Right cardiac atrium (tissue), 5 donors: ENCODE measurements at regions not wholly inside any gene's neighbourhood (a gene's known extent, or its start where the extent isn't known, plus 50 kb on each side); places are given as distances from the start of the nearest gene placed in this dataset.
A peak's percentile ranks its signal among the peaks of the same experiment; 100 is the strongest.
"Not testable (repeated sequence)": the region's sequence is repeated elsewhere in the genome, so short reads cannot be mapped to it uniquely, and the experiment has no call there.

Experiments
- ATAC-seq, 2 donors: fragments of 200-7000 bp; cut with Tn5 transposase; one replicate each; pipeline versions ENCODE4 v1.8.0 to v1.9.1; 2020; ENCODE audit warnings: moderate library complexity in 2 of 2, mild to moderate bottlenecking in 1 of 2
- DNase-seq, 3 donors: peaks; one replicate each; pipeline ENCODE4 v3.0.0-alpha.2; 2020
- H3K27ac ChIP-seq: one replicate; pipeline ENCODE4 v1.5.1; 2013; ENCODE audit warnings: mild to moderate bottlenecking, low read length, control low read depth, moderate library complexity
- H3K27me3 ChIP-seq: one replicate; pipeline ENCODE4 v1.6.1; 2013; ENCODE audit not compliant: control insufficient read depth, insufficient read depth
- H3K4me1 ChIP-seq: one replicate; pipeline ENCODE4 v1.6.1; 2013; ENCODE audit warnings: low read length; ENCODE audit not compliant: control insufficient read depth, insufficient read depth
- H3K4me3 ChIP-seq: one replicate; pipeline ENCODE4 v1.5.1; 2013; ENCODE audit warnings: low read length, control low read depth
- H3K9me3 ChIP-seq: one replicate; pipeline ENCODE4 v1.6.1; 2013; ENCODE audit warnings: low read length; ENCODE audit not compliant: control insufficient read depth
- WGBS: extraction: QIAGEN DNeasy Blood & Tissue Kit; methylation state at CpG from one replicate; pipeline ENCODE4 v1.1.7; 2013; 5-methylcytosine and 5-hydroxymethylcytosine counted together
- intact Hi-C, 4 donors: fragments of 100-400 bp; cut with DNase I; formaldehyde crosslinking; loops; one replicate each; pipeline versions ENCODE4 v1.11.0 to v1.14.0; 2022 to 2023
- donor health status: healthy with polysubstance abuse.
- donor health status: DM: no; HTN: yes; CAD: no.
- donor health status: DM: no; HTN: no; CAD: no.
- donor health status: DM: no; HTN: yes; CAD: no; lungs with severe emphysema.
- donor health status: DM: yes; HTN: yes; CAD: no.

DNA sequence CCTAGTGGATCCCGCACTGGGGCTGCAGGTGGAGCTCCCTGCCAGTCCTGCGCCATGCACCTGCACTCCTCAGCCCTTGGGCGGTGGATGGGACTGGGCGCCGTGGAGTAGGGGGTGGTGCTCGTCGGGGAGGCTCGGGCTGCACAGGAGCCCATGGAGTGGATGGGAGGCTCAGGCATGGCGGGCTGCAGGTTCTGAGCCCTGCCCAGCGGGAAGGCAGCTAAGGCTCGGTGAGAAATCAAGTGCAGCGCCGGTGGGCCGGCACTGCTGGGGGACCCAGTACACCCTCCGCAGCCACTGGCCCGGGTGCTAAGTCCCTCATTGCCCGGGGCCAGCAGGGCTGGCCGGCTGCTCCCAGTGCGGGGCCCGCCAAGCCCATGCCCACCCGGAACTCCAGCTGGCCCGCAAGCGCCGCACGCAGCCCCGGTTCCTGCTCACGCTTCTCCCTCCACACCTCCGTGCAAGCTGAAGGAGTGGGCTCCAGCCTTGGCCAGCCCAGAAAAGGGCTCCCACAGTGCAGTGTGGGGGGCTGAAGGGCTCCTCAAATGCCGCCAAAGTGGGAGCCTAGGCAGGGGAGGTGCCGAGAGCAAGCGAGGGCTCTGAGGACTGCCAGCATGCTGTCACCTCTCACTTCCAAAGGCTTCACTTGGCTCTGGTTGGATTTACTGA is 342.5 kb downstream of the KCNN2 start:
- H3K4me3 ChIP-seq, intact Hi-C loops, H3K27ac ChIP-seq, H3K4me1 ChIP-seq, ATAC-seq, H3K27me3 ChIP-seq, H3K9me3 ChIP-seq, DNase-seq: not testable (repeated sequence)
- 92% methylated on average over 27 of the region's 31 CpGs for WGBS

DNA sequence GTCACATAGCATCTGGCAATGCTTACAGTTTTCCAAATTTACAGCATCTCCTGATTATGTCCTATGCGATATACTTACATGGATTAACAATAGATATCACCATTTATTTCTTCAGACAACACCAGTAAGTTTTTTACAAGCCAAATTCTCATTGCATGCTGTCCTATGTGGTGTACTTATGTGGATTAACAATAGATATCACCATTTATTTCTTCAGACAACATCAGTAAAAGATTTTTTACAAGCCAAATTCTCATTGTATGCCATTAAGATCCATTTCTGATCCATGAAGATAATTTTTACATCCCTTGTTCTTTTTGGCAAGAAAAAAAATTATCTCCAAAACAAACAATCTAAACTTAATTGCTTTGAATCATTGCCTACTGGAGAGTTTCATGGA is 340.9 kb downstream of the KCNN2 start:
- Histone ChIP-seq H3K9me3 (no peaks in the 10 kb centered on the region), H3K27me3 (no peaks in the 10 kb centered on the region), H3K4me3 (no peak overlapping the region), H3K4me1 (no peaks in the 10 kb centered on the region), H3K27ac (no peak overlapping the region)
- ATAC-seq (no peak), DNase-seq (no peak)
- intact Hi-C loops = no loop called here
- WGBS = 74% methylated on average over 1 of the region's 1 CpG

DNA sequence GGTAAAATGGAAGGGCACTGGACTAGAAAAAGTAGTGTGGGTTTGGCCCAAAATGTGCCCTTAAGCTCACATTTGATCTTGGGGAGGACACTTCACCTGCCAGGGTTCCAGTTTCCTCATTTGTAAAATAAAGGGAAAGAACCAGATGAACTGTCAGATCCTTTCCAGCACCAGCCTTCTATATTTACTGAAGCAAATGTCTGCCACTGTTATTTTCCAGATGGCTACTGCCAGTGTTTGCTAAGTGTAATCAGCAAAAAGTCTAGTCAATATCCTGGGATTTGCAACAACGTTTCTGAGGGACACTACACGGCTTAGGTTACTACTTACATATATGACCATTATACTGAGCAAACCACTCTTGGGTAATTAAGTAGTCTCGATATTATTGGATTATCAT is 340.3 kb downstream of the KCNN2 start:
- intact Hi-C loops = no loop called here
- DNase-seq = no peak
- no peaks in the 10 kb centered on the region for H3K27me3 ChIP-seq
- ATAC-seq = no peak
- no peaks in the 10 kb centered on the region for H3K4me1 ChIP-seq
- 60% methylated on average over 3 of the region's 3 CpGs for WGBS
- H3K4me3 ChIP-seq = no peak overlapping the region
- no peaks in the 10 kb centered on the region for H3K9me3 ChIP-seq
- H3K27ac ChIP-seq = no peak overlapping the region

- Histone ChIP-seq H3K27ac (no peak overlapping the region), H3K4me3 (no peak overlapping the region), H3K9me3 (no peaks in the 10 kb centered on the region), H3K4me1 (no peaks in the 10 kb centered on the region), H3K27me3 (no peaks in the 10 kb centered on the region)
- intact Hi-C loops = no loop called here
- DNase-seq (no peak), ATAC-seq (no peak)
- 75% methylated on average over 3 of the region's 3 CpGs for WGBS
These were observed 339.0 kb downstream of the KCNN2 start for GRCh38 chr5:114700823-114701222.

DNA sequence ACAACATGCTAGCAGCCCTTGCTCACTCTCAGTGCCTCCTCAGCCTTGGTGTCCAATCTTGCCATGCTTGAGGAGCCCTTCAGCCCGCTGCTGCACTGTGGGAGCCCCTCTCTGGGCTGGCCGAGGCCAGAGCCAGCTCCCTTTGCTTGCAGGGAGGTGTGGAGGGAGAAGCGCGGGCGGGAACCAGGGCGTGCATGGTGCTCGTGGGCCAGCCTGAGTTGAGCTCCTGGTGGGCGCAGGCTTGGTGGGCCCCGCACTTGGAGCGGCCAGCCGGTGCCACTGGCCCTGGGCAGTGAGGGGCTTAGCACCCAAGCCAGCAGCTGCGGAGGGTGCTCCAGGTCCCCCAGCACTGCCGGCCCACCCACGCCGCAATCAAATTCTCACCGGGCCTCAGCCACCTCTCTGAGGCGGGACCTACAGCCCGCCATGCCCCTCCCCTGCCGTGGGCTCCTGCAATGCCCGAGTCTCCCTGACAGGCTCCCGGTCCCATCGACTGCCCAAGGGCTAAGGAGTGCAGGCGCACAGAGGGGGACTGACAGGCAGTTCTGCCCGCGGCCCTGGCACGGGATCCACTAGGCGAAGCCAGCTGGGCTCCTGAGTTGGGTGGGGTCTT is 333.5 kb downstream of the KCNN2 start:
- 93% methylated on average over 27 of the region's 27 CpGs for WGBS
- H3K27ac ChIP-seq = no peak overlapping the region
- H3K4me3 ChIP-seq = no peak overlapping the region
- intact Hi-C loops = no loop called here
- no peaks in the 10 kb centered on the region for H3K9me3 ChIP-seq
- no peaks in the 10 kb centered on the region for H3K27me3 ChIP-seq
- DNase-seq = peak in 1 of 3 donors; percentile 41
- no peak for ATAC-seq
- no peaks in the 10 kb centered on the region for H3K4me1 ChIP-seq

DNA sequence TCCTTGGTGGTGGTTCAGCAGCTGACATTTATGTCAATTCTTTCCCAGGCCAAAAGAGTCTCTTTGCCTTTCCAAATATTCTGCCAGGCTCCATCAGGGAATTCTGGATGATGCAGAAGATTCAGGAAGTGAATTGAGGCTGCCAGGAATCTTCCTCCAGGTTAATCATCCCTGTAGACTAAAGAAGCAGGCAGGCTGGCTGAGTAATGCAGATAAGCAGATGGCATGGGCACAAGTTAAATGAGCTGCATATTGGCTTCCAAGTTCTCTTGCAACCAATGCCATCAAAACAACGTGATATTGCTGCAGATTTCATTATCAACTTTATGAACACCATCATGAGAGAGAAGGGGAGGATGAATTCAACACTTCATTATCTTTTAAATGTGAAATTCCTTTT is 324.5 kb downstream of the KCNN2 start:
- DNase-seq (no peak), ATAC-seq (no peak)
- Histone ChIP-seq H3K9me3 (no peaks in the 10 kb centered on the region), H3K27me3 (no peaks in the 10 kb centered on the region), H3K4me1 (no peaks in the 10 kb centered on the region), H3K4me3 (no peak overlapping the region), H3K27ac (no peak overlapping the region)
- intact Hi-C loops = no loop called here
- 44% methylated on average over 1 of the region's 1 CpG for WGBS

DNA sequence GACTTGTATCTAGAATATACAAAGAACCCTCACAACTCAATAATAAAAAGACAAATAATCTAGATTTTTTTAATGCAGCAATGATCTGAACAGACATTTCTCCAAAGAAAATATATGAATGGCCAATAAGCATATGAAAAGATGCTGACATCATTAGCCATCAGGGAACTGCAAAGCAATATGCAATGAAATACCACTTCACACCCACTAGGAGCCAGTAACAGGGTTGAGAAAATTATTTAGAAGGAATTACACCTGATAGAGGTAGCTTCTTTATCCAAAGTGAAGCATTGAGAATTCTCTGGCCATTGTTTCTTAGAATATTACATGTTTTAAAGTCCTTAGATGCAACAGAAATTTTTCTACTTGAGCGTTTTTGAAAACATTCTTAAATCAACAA is 316.9 kb downstream of the KCNN2 start:
- H3K27ac ChIP-seq = no peak overlapping the region
- H3K27me3 ChIP-seq = no peaks in the 10 kb centered on the region
- no peak overlapping the region for H3K4me3 ChIP-seq
- ATAC-seq = no peak
- H3K9me3 ChIP-seq = no peaks in the 10 kb centered on the region
- 69% methylated on average over 1 of the region's 1 CpG for WGBS
- DNase-seq = no peak
- intact Hi-C loops = no loop called here
- H3K4me1 ChIP-seq = no peaks in the 10 kb centered on the region

- 71% methylated on average over 2 of the region's 2 CpGs for WGBS
- ATAC-seq = no peak
- no peak overlapping the region for H3K27ac ChIP-seq
- no peaks in the 10 kb centered on the region for H3K9me3 ChIP-seq
- DNase-seq = no peak
- no peaks in the 10 kb centered on the region for H3K27me3 ChIP-seq
- intact Hi-C loops = no loop called here
- no peak overlapping the region for H3K4me3 ChIP-seq
- no peaks in the 10 kb centered on the region for H3K4me1 ChIP-seq
These were observed 303.7 kb downstream of the KCNN2 start for GRCh38 chr5:114665551-114665950.

GRCh38 chr5:114660791-114661190 is 298.9 kb downstream of the KCNN2 start:
- no peak for ATAC-seq
- no peaks in the 10 kb centered on the region for H3K9me3 ChIP-seq
- H3K27ac ChIP-seq = no peak overlapping the region
- H3K27me3 ChIP-seq = no peaks in the 10 kb centered on the region
- H3K4me3 ChIP-seq = no peak overlapping the region
- no peaks in the 10 kb centered on the region for H3K4me1 ChIP-seq
- intact Hi-C loops = no loop called here
- WGBS = 88% methylated on average over 1 of the region's 1 CpG
- DNase-seq = no peak

DNA sequence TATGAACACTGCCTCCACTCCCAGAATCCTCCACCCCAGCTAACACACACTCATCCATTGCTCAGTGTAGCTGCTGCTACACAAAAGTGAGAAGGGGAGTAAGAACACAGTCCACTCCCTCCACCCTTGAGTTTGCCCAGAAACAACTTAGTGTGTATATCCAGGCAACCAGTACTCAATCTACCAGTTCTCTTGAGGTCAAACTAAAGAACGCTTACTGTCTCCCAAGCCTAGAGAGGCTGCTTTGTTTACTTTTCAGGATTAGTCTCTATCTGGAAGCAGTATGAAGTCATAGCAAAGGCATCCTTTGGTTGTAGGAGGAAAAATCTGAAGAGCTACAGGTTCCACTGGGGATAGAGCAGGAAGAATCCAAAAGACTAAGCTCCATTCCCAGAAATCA is 296.3 kb downstream of the KCNN2 start:
- H3K9me3 ChIP-seq = no peaks in the 10 kb centered on the region
- H3K4me1 ChIP-seq = no peaks in the 10 kb centered on the region
- no peak overlapping the region for H3K27ac ChIP-seq
- H3K4me3 ChIP-seq = no peak overlapping the region
- 32% methylated on average over 1 of the region's 1 CpG for WGBS
- intact Hi-C loops = no loop called here
- DNase-seq = no peak
- no peaks in the 10 kb centered on the region for H3K27me3 ChIP-seq
- ATAC-seq = no peak

DNA sequence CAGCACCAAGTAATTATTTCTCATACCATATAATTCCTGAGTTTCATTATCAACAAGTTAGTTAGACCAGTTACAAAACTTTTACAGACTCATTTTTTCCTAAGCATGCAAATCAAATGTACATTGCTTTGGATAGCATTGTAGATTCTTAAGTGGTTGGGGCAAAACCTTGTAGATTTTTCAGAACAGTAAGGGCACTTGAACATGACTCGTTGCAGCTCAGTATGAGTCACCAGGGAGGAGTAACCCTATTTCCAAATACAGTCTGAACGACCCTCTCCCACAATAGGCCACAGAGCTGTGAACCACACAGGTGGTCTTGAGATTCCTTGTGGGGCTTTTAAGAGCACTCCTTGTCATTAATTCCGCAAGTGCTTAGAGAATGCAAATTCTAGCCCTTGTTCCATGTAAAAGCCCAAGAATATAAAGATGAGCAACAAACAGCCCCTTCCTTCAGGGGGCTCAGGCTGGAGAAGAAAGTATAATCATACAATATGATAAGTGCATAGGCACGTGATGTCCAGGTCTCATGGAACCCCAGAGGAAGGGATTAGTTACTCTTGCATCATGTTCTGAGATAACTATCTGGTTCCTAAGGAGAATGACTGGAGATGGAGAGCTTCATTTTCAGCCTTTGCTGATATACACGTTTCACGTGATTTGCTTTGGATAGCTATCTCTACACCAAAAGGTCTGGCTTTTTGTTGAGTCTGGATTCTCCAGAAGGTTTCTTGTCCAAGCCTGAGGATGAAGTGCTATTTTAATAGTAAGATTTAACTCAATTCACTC is 295.7 kb downstream of the KCNN2 start:
- intact Hi-C loops = no loop called here
- Histone ChIP-seq H3K27me3 (no peaks in the 10 kb centered on the region), H3K9me3 (no peaks in the 10 kb centered on the region), H3K4me1 (no peaks in the 10 kb centered on the region), H3K4me3 (no peak overlapping the region), H3K27ac (no peak overlapping the region)
- DNase-seq (no peak), ATAC-seq (no peak)
- WGBS = 61% methylated on average over 6 of the region's 6 CpGs
